GM18517 (cell line): ENCODE measurements at regions not wholly inside any gene's neighbourhood (a gene's known extent, or its start where the extent isn't known, plus 50 kb on each side); places are given as distances from the start of the nearest gene placed in this dataset.

Experiments used
- ATAC-seq: cut with Tn5 transposase; IDR thresholded peaks from one replicate; pipeline ENCODE4 v1.9.1; 2021; ENCODE audit warnings: mild to moderate bottlenecking, moderate library complexity; ENCODE audit not compliant: unreplicated experiment

DNA sequence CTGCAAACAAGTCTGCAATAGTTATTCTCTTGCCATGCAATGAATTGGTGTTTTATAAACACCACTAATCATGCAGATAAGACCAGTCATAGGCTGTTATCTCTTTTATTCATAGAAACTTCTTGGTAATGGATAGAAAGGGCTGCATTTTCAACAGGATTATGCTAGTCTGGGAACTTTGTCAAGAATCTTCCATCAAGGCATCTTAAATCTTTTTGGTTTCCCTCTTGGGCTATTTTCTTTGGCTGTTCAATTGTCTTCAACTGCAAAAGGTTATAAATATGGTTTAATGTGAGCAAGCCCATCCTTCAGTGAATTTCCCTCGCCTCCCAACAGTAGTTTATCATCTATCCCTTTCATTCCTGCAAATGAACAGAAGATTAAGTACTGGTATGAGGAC, 59.0 kb upstream of the MINAR1 start:
- ATAC-seq: no peak

- ATAC-seq: no peak
These were observed 58.4 kb upstream of the MINAR1 start for GRCh38 chr15:79373728-79374127.

- ATAC-seq: no peak
These were observed 55.8 kb upstream of the MINAR1 start for GRCh38 chr15:79376383-79376782.

GRCh38 chr15:79378394-79379109, 53.6 kb upstream of the MINAR1 start:
- no peak for ATAC-seq

- ATAC-seq: peak; percentile 63
These were observed 51.2 kb upstream of the MINAR1 start for GRCh38 chr15:79380755-79381497.

- ATAC-seq: no peak
These were observed 50.5 kb upstream of the MINAR1 start for GRCh38 chr15:79381593-79381992.
